Stimulated activated CD8-positive, alpha-beta memory T cell treated with anti-CD3 and anti-CD28 coated beads, Interleukin-7, amount 100 ng/mL, for 4 hours (primary cell): ENCODE measurements at regions not wholly inside any gene's neighbourhood (a gene's known extent, or its start where the extent isn't known, plus 50 kb on each side); places are given as distances from the start of the nearest gene placed in this dataset.
"Not testable (repeated sequence)": the region's sequence is repeated elsewhere in the genome, so short reads cannot be mapped to it uniquely, and the experiment has no call there.

ENCODE experiments used
- DNase-seq, 2 donors: peaks; one replicate each; pipeline ENCODE4 v3.0.0-alpha.2; 2020; ENCODE audit warnings: low read depth in 2 of 2

GRCh38 chr3:18124501-18124900 is 300.6 kb downstream of the SATB1 start:
- DNase-seq, result no peak

GRCh38 chr3:18122264-18122663 is 302.9 kb downstream of the SATB1 start:
- DNase-seq, result no peak

- DNase-seq, result no peak
Observed at GRCh38 chr3:18121020-18121419, 304.1 kb downstream of the SATB1 start.

- no peak for DNase-seq
Observed at GRCh38 chr3:18119866-18120265, 305.3 kb downstream of the SATB1 start.

GRCh38 chr3:18114894-18115293 is 310.2 kb downstream of the SATB1 start:
- no peak for DNase-seq

- DNase-seq, result no peak
Observed at GRCh38 chr3:18113417-18113816, 311.7 kb downstream of the SATB1 start.

- no peak for DNase-seq
Observed at GRCh38 chr3:18112674-18113375, 312.3 kb downstream of the SATB1 start.

GRCh38 chr3:18111796-18112232 is 313.3 kb downstream of the SATB1 start:
- DNase-seq, result no peak

- no peak for DNase-seq
Observed at GRCh38 chr3:18103591-18103990, 321.5 kb downstream of the SATB1 start.

GRCh38 chr3:18100121-18100520 is 325.0 kb downstream of the SATB1 start:
- DNase-seq, result no peak

GRCh38 chr3:18099611-18100010 is 325.5 kb downstream of the SATB1 start:
- DNase-seq, result no peak

- DNase-seq, result peak in 1 of 2 donors; percentile 3
Observed at GRCh38 chr3:18098960-18099587, 326.1 kb downstream of the SATB1 start.

- no peak for DNase-seq
Observed at GRCh38 chr3:18097989-18098388, 327.1 kb downstream of the SATB1 start.

- no peak for DNase-seq
Observed at GRCh38 chr3:18097473-18097872, 327.7 kb downstream of the SATB1 start.

GRCh38 chr3:18092726-18093125 is 332.4 kb downstream of the SATB1 start:
- DNase-seq, result no peak

GRCh38 chr3:18090377-18090776 is 334.8 kb downstream of the SATB1 start:
- no peak for DNase-seq

- DNase-seq, result no peak
Observed at GRCh38 chr3:18087988-18088387, 337.2 kb downstream of the SATB1 start.

- DNase-seq, result no peak
Observed at GRCh38 chr3:18086760-18087159, 338.4 kb downstream of the SATB1 start.

- DNase-seq, result no peak
Observed at GRCh38 chr3:18086078-18086477, 339.1 kb downstream of the SATB1 start.

GRCh38 chr3:18085429-18085828 is 339.7 kb downstream of the SATB1 start:
- no peak for DNase-seq

GRCh38 chr3:18083273-18083590 is 340.8 kb upstream of the TBC1D5 start:
- not testable (repeated sequence) for DNase-seq

GRCh38 chr3:18082551-18083272 is 340.3 kb upstream of the TBC1D5 start:
- no peak for DNase-seq

- no peak for DNase-seq
Observed at GRCh38 chr3:18080198-18080689, 337.8 kb upstream of the TBC1D5 start.
